ENCODE measurements at regions not wholly inside any gene's neighbourhood (a gene's known extent, or its start where the extent isn't known, plus 50 kb on each side); places are given as distances from the start of the nearest gene placed in this dataset.

GRCh38 chr20:10877342-10877741 is 203.5 kb upstream of the JAG1 start:
- ChIA-PET POLR2A (no interaction called here), CTCF (no interaction called here)
- no peak overlapping the region for H3K4me3 Mint-ChIP-seq
- peaks cover 13% of the 10 kb centered on the region for H3K9me3 Mint-ChIP-seq
- H3K27ac Mint-ChIP-seq, result no peak overlapping the region
- peaks cover 3% of the 10 kb centered on the region for H3K4me1 Mint-ChIP-seq
- TF ChIP-seq MYBL2 (CRISPR knock-in tag; IDR thresholded peaks at IDR 0.05) (no peak), FOXP4 (CRISPR knock-in tag; IDR thresholded peaks at IDR 0.05) (no peak), FOXK1 (CRISPR knock-in tag; IDR thresholded peaks at IDR 0.05) (no peak), ZNF416 (CRISPR knock-in tag; IDR thresholded peaks at IDR 0.05) (no peak), CREM (CRISPR knock-in tag; IDR thresholded peaks at IDR 0.05) (no peak), GRHL2 (CRISPR knock-in tag; IDR thresholded peaks at IDR 0.05; ENCODE audit: insufficient replicate concordance, severe bottlenecking) (no peak), USF2 (CRISPR knock-in tag; IDR thresholded peaks at IDR 0.05) (no peak), STAT6 (CRISPR knock-in tag; conservative IDR thresholded peaks at IDR 0.05; ENCODE audit: low read depth) (no peak), ZNF263 (CRISPR knock-in tag; IDR thresholded peaks at IDR 0.05; ENCODE audit: low read depth) (no peak), SP1 (CRISPR knock-in tag; conservative IDR thresholded peaks at IDR 0.05) (no peak), CTCF (IDR thresholded peaks at IDR 0.05) (no peak), CREB1 (CRISPR knock-in tag; IDR thresholded peaks at IDR 0.05) (no peak), ZNF232 (CRISPR knock-in tag; IDR thresholded peaks at IDR 0.05) (no peak), NR3C1 (CRISPR knock-in tag; conservative IDR thresholded peaks at IDR 0.05; ENCODE audit: low read depth) (no peak)
- TF ChIP-seq, protein P1, sequence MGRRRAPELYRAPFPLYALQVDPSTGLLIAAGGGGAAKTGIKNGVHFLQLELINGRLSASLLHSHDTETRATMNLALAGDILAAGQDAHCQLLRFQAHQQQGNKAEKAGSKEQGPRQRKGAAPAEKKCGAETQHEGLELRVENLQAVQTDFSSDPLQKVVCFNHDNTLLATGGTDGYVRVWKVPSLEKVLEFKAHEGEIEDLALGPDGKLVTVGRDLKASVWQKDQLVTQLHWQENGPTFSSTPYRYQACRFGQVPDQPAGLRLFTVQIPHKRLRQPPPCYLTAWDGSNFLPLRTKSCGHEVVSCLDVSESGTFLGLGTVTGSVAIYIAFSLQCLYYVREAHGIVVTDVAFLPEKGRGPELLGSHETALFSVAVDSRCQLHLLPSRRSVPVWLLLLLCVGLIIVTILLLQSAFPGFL (CRISPR knock-in tag; IDR thresholded peaks at IDR 0.05; ENCODE audit: borderline replicate concordance), result no peak
- TF ChIP-seq, protein P2, sequence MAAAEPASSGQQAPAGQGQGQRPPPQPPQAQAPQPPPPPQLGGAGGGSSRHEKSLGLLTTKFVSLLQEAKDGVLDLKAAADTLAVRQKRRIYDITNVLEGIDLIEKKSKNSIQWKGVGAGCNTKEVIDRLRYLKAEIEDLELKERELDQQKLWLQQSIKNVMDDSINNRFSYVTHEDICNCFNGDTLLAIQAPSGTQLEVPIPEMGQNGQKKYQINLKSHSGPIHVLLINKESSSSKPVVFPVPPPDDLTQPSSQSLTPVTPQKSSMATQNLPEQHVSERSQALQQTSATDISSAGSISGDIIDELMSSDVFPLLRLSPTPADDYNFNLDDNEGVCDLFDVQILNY (CRISPR knock-in tag; IDR thresholded peaks at IDR 0.05), result no peak
- TF ChIP-seq, protein P3, sequence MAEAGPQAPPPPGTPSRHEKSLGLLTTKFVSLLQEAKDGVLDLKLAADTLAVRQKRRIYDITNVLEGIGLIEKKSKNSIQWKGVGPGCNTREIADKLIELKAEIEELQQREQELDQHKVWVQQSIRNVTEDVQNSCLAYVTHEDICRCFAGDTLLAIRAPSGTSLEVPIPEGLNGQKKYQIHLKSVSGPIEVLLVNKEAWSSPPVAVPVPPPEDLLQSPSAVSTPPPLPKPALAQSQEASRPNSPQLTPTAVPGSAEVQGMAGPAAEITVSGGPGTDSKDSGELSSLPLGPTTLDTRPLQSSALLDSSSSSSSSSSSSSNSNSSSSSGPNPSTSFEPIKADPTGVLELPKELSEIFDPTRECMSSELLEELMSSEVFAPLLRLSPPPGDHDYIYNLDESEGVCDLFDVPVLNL (CRISPR knock-in tag; IDR thresholded peaks at IDR 0.05; ENCODE audit: borderline replicate concordance, low read depth), result no peak
- DNase-seq (ENCODE audit: low spot score) (no peak), ATAC-seq (no peak)
- H3K36me3 Mint-ChIP-seq, result no peaks in the 10 kb centered on the region
- H3K27me3 Mint-ChIP-seq (ENCODE audit: low read depth), result no peaks in the 10 kb centered on the region; the same call in 1 of the 2 replicates
